Endodermal cell (in vitro differentiated cells): ENCODE measurements at regions not wholly inside any gene's neighbourhood (a gene's known extent, or its start where the extent isn't known, plus 50 kb on each side); places are given as distances from the start of the nearest gene placed in this dataset.
A peak's percentile ranks its signal among the peaks of the same experiment; 100 is the strongest.

ENCODE experiments used
- DNase-seq: peaks from one replicate; pipeline ENCODE4 v3.0.0-alpha.2; 2017
- H3K27ac ChIP-seq: 2 replicates; pipeline ENCODE4 v1.5.1; 2013; ENCODE audit warnings: mild to moderate bottlenecking, low read depth, low read length, moderate library complexity
- H3K27me3 ChIP-seq: 2 replicates; pipeline ENCODE4 v1.6.1; 2013; ENCODE audit warnings: mild to moderate bottlenecking, low read length, moderate library complexity; ENCODE audit not compliant: insufficient read depth, control insufficient read depth, poor library complexity, severe bottlenecking
- H3K36me3 ChIP-seq: 2 replicates; pipeline ENCODE4 v1.7.0; 2013; ENCODE audit warnings: mild to moderate bottlenecking, low read length, moderate library complexity; ENCODE audit not compliant: control insufficient read depth, insufficient read depth
- H3K4me1 ChIP-seq: one replicate; pipeline ENCODE4 v1.7.0; 2013; ENCODE audit warnings: low read length; ENCODE audit not compliant: control insufficient read depth, insufficient read depth
- H3K4me3 ChIP-seq: 2 replicates; pipeline ENCODE4 v1.5.1; 2013; ENCODE audit warnings: mild to moderate bottlenecking, low read length, moderate library complexity
- H3K9ac ChIP-seq: 2 replicates; pipeline ENCODE4 v1.6.1; 2013; ENCODE audit warnings: mild to moderate bottlenecking, low read length, moderate library complexity; ENCODE audit not compliant: poor library complexity, severe bottlenecking; ENCODE audit errors: extremely low read depth
- H3K9me3 ChIP-seq: 2 replicates; pipeline ENCODE4 v1.6.1; 2013; ENCODE audit warnings: mild to moderate bottlenecking, low read length, moderate library complexity; ENCODE audit not compliant: control insufficient read depth
- H3K27ac Mint-ChIP-seq: 2 replicates; pipeline ENCODE4 v1.8.0; 2020; ENCODE audit warnings: mixed read lengths
- H3K27me3 Mint-ChIP-seq: 2 replicates; pipeline ENCODE4 v1.8.0; 2021; ENCODE audit warnings: mild to moderate bottlenecking, mixed read lengths; ENCODE audit not compliant: insufficient read depth
- H3K36me3 Mint-ChIP-seq: 2 replicates; pipeline ENCODE4 v1.8.0; 2020; ENCODE audit warnings: low read depth, mixed read lengths
- H3K4me1 Mint-ChIP-seq: 2 replicates; pipeline ENCODE4 v1.8.0; 2020; ENCODE audit warnings: mixed read lengths
- H3K4me3 Mint-ChIP-seq: 2 replicates; pipeline ENCODE4 v1.8.0; 2020; ENCODE audit warnings: mild to moderate bottlenecking, moderate library complexity, mixed read lengths
- H3K9me3 Mint-ChIP-seq: 2 replicates; pipeline ENCODE4 v1.8.0; 2020; ENCODE audit warnings: mild to moderate bottlenecking, mixed read lengths
- CTCF ChIP-seq: fragments of 200-600 bp; sonication (generic); conservative IDR thresholded peaks from 2 replicates; pipeline ENCODE4 v1.5.0; 2021; ENCODE audit warnings: antibody characterized with exemption, mild to moderate bottlenecking
- WGBS, 2 experiments: methylation state at CpG; one replicate each; pipeline versions ENCODE4 v1.1.5 to v1.1.7; 2013; ENCODE audit warnings: missing lambda C conversion rate in 2 of 2, mixed read lengths in 1 of 2; ENCODE audit not compliant: insufficient coverage in 1 of 2, insufficient read length in 1 of 2; 5-methylcytosine and 5-hydroxymethylcytosine counted together

- Histone ChIP-seq H3K27me3 (no peaks in the 10 kb centered on the region), H3K9ac (no peak overlapping the region), H3K36me3 (no peaks in the 10 kb centered on the region), H3K4me1 (no peaks in the 10 kb centered on the region), H3K27ac (no peak overlapping the region), H3K9me3 (no peaks in the 10 kb centered on the region), H3K4me3 (no peak overlapping the region)
- no peak overlapping the region for H3K4me3 Mint-ChIP-seq
- TF ChIP-seq CTCF, result peak; percentile 73
- no peaks in the 10 kb centered on the region for H3K27me3 Mint-ChIP-seq
- no peak overlapping the region for H3K27ac Mint-ChIP-seq
- no peaks in the 10 kb centered on the region for H3K36me3 Mint-ChIP-seq
- no peaks in the 10 kb centered on the region for H3K9me3 Mint-ChIP-seq
- H3K4me1 Mint-ChIP-seq, result no peaks in the 10 kb centered on the region
- WGBS, 2 experiments, result 48 to 58% methylated on average over 2 to 3 of the region's 3 CpGs
- DNase-seq, result no peak
Observed at GRCh38 chr14:22047115-22047514, 373.5 kb upstream of the OR4E1 start.

DNA sequence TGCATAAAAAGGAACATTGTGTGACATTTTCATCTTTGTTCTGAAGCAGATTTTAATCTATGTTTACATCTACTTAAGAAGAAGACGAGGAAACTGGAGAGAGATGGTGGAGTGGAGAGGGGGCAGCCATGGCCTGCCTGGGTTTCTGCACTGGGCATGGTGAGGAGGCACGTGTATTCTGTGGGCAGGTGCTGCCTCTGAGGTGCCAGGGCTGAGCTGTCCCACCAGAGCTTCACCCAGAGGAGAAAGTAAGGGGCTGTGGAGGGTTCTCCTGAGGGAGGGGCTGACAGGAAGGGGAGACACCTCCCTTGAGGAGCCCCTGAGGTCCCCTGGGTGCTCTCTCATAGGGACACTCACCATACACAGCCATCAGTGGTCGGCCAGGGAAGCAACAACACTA is 372.4 kb upstream of the OR4E1 start:
- H3K4me1 ChIP-seq, result no peaks in the 10 kb centered on the region
- no peak overlapping the region for H3K27ac ChIP-seq
- H3K4me3 ChIP-seq, result no peak overlapping the region
- H3K27ac Mint-ChIP-seq, result no peak overlapping the region
- no peak overlapping the region for H3K4me3 Mint-ChIP-seq
- H3K9me3 Mint-ChIP-seq, result no peaks in the 10 kb centered on the region
- H3K4me1 Mint-ChIP-seq, result no peaks in the 10 kb centered on the region
- no peak overlapping the region for H3K9ac ChIP-seq
- 82 to 100% methylated on average over 1 to 3 of the region's 3 CpGs for WGBS, 2 experiments
- no peaks in the 10 kb centered on the region for H3K36me3 Mint-ChIP-seq
- no peaks in the 10 kb centered on the region for H3K27me3 ChIP-seq
- DNase-seq, result no peak
- peaks cover 3% of the 10 kb centered on the region for H3K27me3 Mint-ChIP-seq
- no peaks in the 10 kb centered on the region for H3K9me3 ChIP-seq
- no peak for TF ChIP-seq CTCF
- no peaks in the 10 kb centered on the region for H3K36me3 ChIP-seq

GRCh38 chr14:22044193-22044592 is 370.6 kb upstream of the OR4E1 start:
- Histone ChIP-seq H3K27ac (no peak overlapping the region), H3K36me3 (no peaks in the 10 kb centered on the region), H3K27me3 (no peaks in the 10 kb centered on the region), H3K9ac (no peak overlapping the region), H3K4me1 (no peaks in the 10 kb centered on the region), H3K9me3 (no peaks in the 10 kb centered on the region), H3K4me3 (no peak overlapping the region)
- no peak overlapping the region for H3K27ac Mint-ChIP-seq
- no peaks in the 10 kb centered on the region for H3K9me3 Mint-ChIP-seq
- no peaks in the 10 kb centered on the region for H3K36me3 Mint-ChIP-seq
- H3K4me1 Mint-ChIP-seq, result no peaks in the 10 kb centered on the region
- DNase-seq, result no peak
- WGBS, 2 experiments, result 88 to 93% methylated on average over 2 to 5 of the region's 5 CpGs
- no peak for TF ChIP-seq CTCF
- H3K27me3 Mint-ChIP-seq, result peaks cover 3% of the 10 kb centered on the region
- H3K4me3 Mint-ChIP-seq, result no peak overlapping the region
